SK-N-SH (cell line): ENCODE measurements at regions not wholly inside any gene's neighbourhood (a gene's known extent, or its start where the extent isn't known, plus 50 kb on each side); places are given as distances from the start of the nearest gene placed in this dataset.

Source experiments
- CTCF ChIA-PET: fragments of 300-600, 350-600 bp; formaldehyde crosslinking; extraction: SDS; loops from one replicate; lab custom pipeline; 2021; lab: Yijun Ruan, JAX
- POLR2A ChIA-PET: fragments of 350-600 bp; sonication (Branson Sonifier 250); formaldehyde crosslinking; extraction: SDS; loops from one replicate; lab custom pipeline; 2020; ENCODE audit warnings: antibody characterized with exemption, inconsistent platforms; lab: Yijun Ruan, JAX
- DNase-seq: peaks from one replicate; pipeline ENCODE4 v3.0.0; 2012
- H2AFZ ChIP-seq: fragments of 200-600 bp; sonication (generic); 2 replicates; pipeline ENCODE4 v1.8.1; 2016; ENCODE audit warnings: antibody characterized with exemption, mild to moderate bottlenecking, low read depth
- H3F3A ChIP-seq: fragments of 200-600 bp; sonication (generic); replicated peaks from 2 replicates; pipeline ENCODE3; 2016; ENCODE audit warnings: antibody characterized with exemption, mild to moderate bottlenecking; ENCODE audit not compliant: insufficient read depth
- H3K27ac ChIP-seq, 2 experiments: fragments of 200-500 bp in 1 of 2; fragments of 200-600 bp in 1 of 2; sonication (Bioruptor generic) in 1 of 2; sonication (generic), shearing (Covaris generic) in 1 of 2; 2 replicates each; pipeline versions ENCODE4 v1.5.1 to v1.6.1; 2014 to 2016; ENCODE audit warnings: low read depth in 2 of 2, inconsistent platforms in 1 of 2, low read length in 1 of 2, mild to moderate bottlenecking in 1 of 2, mixed read lengths in 1 of 2
- H3K27me3 ChIP-seq: fragments of 200-600 bp; sonication (generic), shearing (Covaris generic); 2 replicates; pipeline ENCODE4 v1.6.1; 2016; ENCODE audit warnings: mixed run types; ENCODE audit not compliant: insufficient read depth
- H3K36me3 ChIP-seq, 2 experiments: fragments of 200-500 bp in 1 of 2; fragments of 200-600 bp in 1 of 2; sonication (Bioruptor generic) in 1 of 2; sonication (generic) in 1 of 2; replicated peaks in 1 of 2; 2 replicates each; pipeline versions ENCODE3 to v1.5.1; 2014 to 2016; ENCODE audit warnings: low read length in 1 of 2, mild to moderate bottlenecking in 1 of 2; ENCODE audit not compliant: insufficient read depth in 2 of 2, control insufficient read depth in 1 of 2
- H3K4me1 ChIP-seq, 2 experiments: fragments of 200-500 bp in 1 of 2; fragments of 200-600 bp in 1 of 2; sonication (Bioruptor generic) in 1 of 2; sonication (generic), shearing (Covaris generic) in 1 of 2; 2 replicates each; pipeline versions ENCODE4 v1.5.1 to v1.6.1; 2014 to 2016; ENCODE audit warnings: low read depth in 1 of 2, low read length in 1 of 2, mixed run types in 1 of 2; ENCODE audit not compliant: insufficient read depth in 2 of 2, control insufficient read depth in 1 of 2
- H3K4me2 ChIP-seq: fragments of 200-600 bp; sonication (generic), shearing (Covaris generic); 2 replicates; pipeline ENCODE4 v1.6.1; 2017; ENCODE audit warnings: mixed run types
- H3K4me3 ChIP-seq, 2 experiments: fragments of 200-500 bp in 1 of 2; fragments of 200-600 bp in 1 of 2; sonication (Bioruptor generic) in 1 of 2; sonication (generic), shearing (Covaris generic) in 1 of 2; 2 replicates each; pipeline versions ENCODE4 v1.5.1 to v1.8.1; 2014 to 2016; ENCODE audit warnings: low read depth in 2 of 2, inconsistent platforms in 1 of 2, low read length in 1 of 2, mild to moderate bottlenecking in 1 of 2, mixed read lengths in 1 of 2, moderate library complexity in 1 of 2
- H3K79me2 ChIP-seq: fragments of 200-600 bp; sonication (generic); 2 replicates; pipeline ENCODE4 v1.8.1; 2017; ENCODE audit warnings: mild to moderate bottlenecking; ENCODE audit not compliant: insufficient read depth
- H3K9ac ChIP-seq: fragments of 200-600 bp; sonication (generic); 2 replicates; pipeline ENCODE4 v1.6.1; 2017; ENCODE audit warnings: mixed run types
- H3K9me2 ChIP-seq: fragments of 200-600 bp; sonication (generic); 2 replicates; pipeline ENCODE4 v1.6.1; 2017; ENCODE audit warnings: mixed run types
- H3K9me3 ChIP-seq: fragments of 200-600 bp; sonication (generic); 2 replicates; pipeline ENCODE4 v1.6.1; 2017; ENCODE audit warnings: mixed run types, mild to moderate bottlenecking, moderate library complexity
- H4K20me1 ChIP-seq: fragments of 200-600 bp; sonication (generic); 2 replicates; pipeline ENCODE4 v1.6.1; 2017; ENCODE audit warnings: mild to moderate bottlenecking, mixed run types; ENCODE audit not compliant: insufficient read depth
- CTCF ChIP-seq: fragments of 200-600 bp; sonication (generic); IDR thresholded peaks from 2 replicates; pipeline ENCODE4 v1.6.1; 2017; ENCODE audit warnings: antibody characterized with exemption, mild to moderate bottlenecking, moderate library complexity
- ELF1 ChIP-seq: IDR thresholded peaks from 2 replicates; pipeline ENCODE4 v1.4.0; 2012
- EZH2phosphoT487 ChIP-seq: fragments of 200-600 bp; sonication (generic); IDR thresholded peaks from 2 replicates; pipeline ENCODE4 v1.6.1; 2017; ENCODE audit warnings: low read depth, mixed run types, mild to moderate bottlenecking, antibody characterized with exemption, moderate library complexity, borderline replicate concordance
- FOSL2 ChIP-seq: IDR thresholded peaks from 2 replicates; pipeline ENCODE4 v1.4.0; 2012; ENCODE audit warnings: low read depth, mild to moderate bottlenecking, moderate library complexity, borderline replicate concordance
- FOXJ3 ChIP-seq: sonication (generic); formaldehyde crosslinking; IDR thresholded peaks from 2 replicates; pipeline ENCODE4 v1.5.1; 2020; ENCODE audit warnings: mild to moderate bottlenecking, missing genetic modification reagents
- GABPA ChIP-seq: IDR thresholded peaks from 2 replicates; pipeline ENCODE4 v1.4.0; 2012; ENCODE audit warnings: low read depth, mild to moderate bottlenecking
- GATA2 ChIP-seq: sonication (generic); formaldehyde crosslinking; IDR thresholded peaks from 2 replicates; pipeline ENCODE4 v1.5.0; 2020; ENCODE audit warnings: mild to moderate bottlenecking, missing genetic modification reagents
- JUND ChIP-seq: IDR thresholded peaks from 2 replicates; pipeline ENCODE4 v1.4.0; 2012
- MEF2A ChIP-seq: IDR thresholded peaks from 2 replicates; pipeline ENCODE4 v1.4.0; 2012; ENCODE audit warnings: low read depth, borderline replicate concordance
- NFIC ChIP-seq: IDR thresholded peaks from 2 replicates; pipeline ENCODE4 v1.4.0; 2012; ENCODE audit warnings: borderline replicate concordance
- NRF1 ChIP-seq: IDR thresholded peaks from 2 replicates; pipeline ENCODE4 v1.6.1; 2012; ENCODE audit warnings: low read depth, mild to moderate bottlenecking, low read length
- PBX3 ChIP-seq: IDR thresholded peaks from 2 replicates; pipeline ENCODE4; 2012
- RCOR1 ChIP-seq: fragments of 150-350 bp; IDR thresholded peaks from 2 replicates; pipeline ENCODE4 v1.6.1; 2017; ENCODE audit warnings: antibody characterized with exemption, low read length
- RXRA ChIP-seq: IDR thresholded peaks from 2 replicates; pipeline ENCODE4 v1.4.0; 2012; ENCODE audit warnings: low read depth, mild to moderate bottlenecking, borderline replicate concordance
- TAF1 ChIP-seq: IDR thresholded peaks from 2 replicates; pipeline ENCODE4 v1.6.1; 2012; ENCODE audit warnings: low read depth, mild to moderate bottlenecking, low read length, moderate library complexity, borderline replicate concordance
- ZBTB33 ChIP-seq: IDR thresholded peaks from 2 replicates; pipeline ENCODE4 v1.4.0; 2012; ENCODE audit warnings: low read depth, borderline replicate concordance
- WGBS: methylation state at CpG from one replicate; pipeline ENCODE4 v1.1.6; 2017; ENCODE audit warnings: low lambda C conversion rate; 5-methylcytosine and 5-hydroxymethylcytosine counted together
- TF ChIP-seq, protein P1 (sequence below): fragments of 150-350 bp; IDR thresholded peaks from 2 replicates; pipeline ENCODE4 v1.6.1; 2017; ENCODE audit warnings: antibody characterized with exemption, low read length, low read depth, borderline replicate concordance

DNA sequence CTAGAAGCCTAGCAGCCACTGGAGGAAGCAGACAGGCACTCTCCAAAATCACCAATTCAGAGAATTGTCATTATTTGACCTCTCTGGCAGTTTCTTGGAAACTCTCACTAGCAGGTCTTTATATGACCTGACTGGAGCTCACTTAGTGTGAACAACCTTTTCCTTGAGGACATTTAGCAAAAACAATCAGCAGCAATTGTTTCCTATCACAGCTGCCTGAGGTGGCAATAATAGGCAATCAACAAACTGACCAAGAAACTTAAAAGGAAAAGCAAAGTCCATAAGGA is 162.4 kb upstream of the STT3B start:
- POLR2A ChIA-PET = no interaction called here
- no peaks in the 10 kb centered on the region; a peak in 1 of 4 replicates for H3K4me1 ChIP-seq
- CTCF ChIA-PET = no interaction called here

GRCh38 chr3:31370681-31371080 is 162.0 kb upstream of the STT3B start:
- CTCF ChIA-PET = no interaction called here
- no peak overlapping the region for H3K27ac ChIP-seq
- no peaks in the 10 kb centered on the region for H3K9me3 ChIP-seq
- no peak overlapping the region for H3K4me3 ChIP-seq
- no peaks in the 10 kb centered on the region for H3K9me2 ChIP-seq
- no peaks in the 10 kb centered on the region for H3K36me3 ChIP-seq
- H2AFZ ChIP-seq = no peak overlapping the region
- H3K9ac ChIP-seq = no peak overlapping the region
- no peaks in the 10 kb centered on the region for H3K27me3 ChIP-seq
- no peaks in the 10 kb centered on the region for H3F3A ChIP-seq
- no peak overlapping the region for H3K4me2 ChIP-seq
- H4K20me1 ChIP-seq = no peaks in the 10 kb centered on the region
- no peaks in the 10 kb centered on the region; a peak in 1 of 4 replicates for H3K4me1 ChIP-seq
- POLR2A ChIA-PET = no interaction called here
- WGBS = 31% methylated on average over 2 of the region's 2 CpGs
- no peaks in the 10 kb centered on the region for H3K79me2 ChIP-seq
- DNase-seq = no peak
- TF ChIP-seq ELF1 (no peak), GABPA (no peak), EZH2phosphoT487 (no peak), FOXJ3 (CRISPR knock-in tag) (no peak), GATA2 (CRISPR knock-in tag) (no peak), ZBTB33 (no peak), PBX3 (no peak), NRF1 (no peak), MEF2A (no peak)
- TF ChIP-seq, protein P1, sequence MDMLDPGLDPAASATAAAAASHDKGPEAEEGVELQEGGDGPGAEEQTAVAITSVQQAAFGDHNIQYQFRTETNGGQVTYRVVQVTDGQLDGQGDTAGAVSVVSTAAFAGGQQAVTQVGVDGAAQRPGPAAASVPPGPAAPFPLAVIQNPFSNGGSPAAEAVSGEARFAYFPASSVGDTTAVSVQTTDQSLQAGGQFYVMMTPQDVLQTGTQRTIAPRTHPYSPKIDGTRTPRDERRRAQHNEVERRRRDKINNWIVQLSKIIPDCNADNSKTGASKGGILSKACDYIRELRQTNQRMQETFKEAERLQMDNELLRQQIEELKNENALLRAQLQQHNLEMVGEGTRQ = no peak

More for the DNA sequence above, 162.4 kb upstream of the STT3B start:
- H3K27me3 ChIP-seq = no peaks in the 10 kb centered on the region
- H3K27ac ChIP-seq = no peak overlapping the region
- no peak overlapping the region for H3K4me2 ChIP-seq
- H3K9me2 ChIP-seq = no peaks in the 10 kb centered on the region
- no peaks in the 10 kb centered on the region for H3K36me3 ChIP-seq
- H2AFZ ChIP-seq = no peak overlapping the region
- H3F3A ChIP-seq = no peaks in the 10 kb centered on the region
- H3K79me2 ChIP-seq = no peaks in the 10 kb centered on the region
- no peaks in the 10 kb centered on the region for H3K9me3 ChIP-seq
- TF ChIP-seq RCOR1 (no peak), EZH2phosphoT487 (no peak), TAF1 (no peak), CTCF (no peak), NRF1 (no peak), FOSL2 (no peak), NFIC (no peak), JUND (no peak), GATA2 (CRISPR knock-in tag) (no peak), PBX3 (no peak), RXRA (no peak)
- TF ChIP-seq, all 33 proteins: peak for 0
- Histone ChIP-seq H4K20me1 (no peaks in the 10 kb centered on the region), H3K9ac (no peak overlapping the region), H3K4me3 (no peak overlapping the region)
- DNase-seq = no peak
